ENCODE measurements at regions not wholly inside any gene's neighbourhood (a gene's known extent, or its start where the extent isn't known, plus 50 kb on each side); places are given as distances from the start of the nearest gene placed in this dataset.
A peak's percentile ranks its signal among the peaks of the same experiment; 100 is the strongest.

GRCh38 chr2:58984731-58985130 lies 743.6 kb upstream of the FANCL start:
- DNase-seq (ENCODE audit: low read depth, low spot score), result no peak
- TF ChIP-seq YY1 (IDR thresholded peaks at IDR 0.05; ENCODE audit: insufficient read depth, insufficient read length) (no peak), ZNF274 (IDR thresholded peaks at IDR 0.05; ENCODE audit: low read depth, low read length) (no peak), SUZ12 (IDR thresholded peaks at IDR 0.05; ENCODE audit: extremely low read depth, insufficient read depth, insufficient read length) (no peak)

GRCh38 chr2:58983111-58983510 lies 742.0 kb upstream of the FANCL start:
- Histone ChIP-seq H3K4me1 (ENCODE audit: insufficient read depth, insufficient read length) (no peaks in the 10 kb centered on the region), H3K9me3 (ENCODE audit: insufficient read depth, low read length) (no peaks in the 10 kb centered on the region), H3K27me3 (ENCODE audit: insufficient read depth, insufficient read length) (no peaks in the 10 kb centered on the region), H3K36me3 (ENCODE audit: insufficient read depth, insufficient read length, low read length) (no peaks in the 10 kb centered on the region), H3K9ac (ENCODE audit: insufficient read length, low read depth) (no peak overlapping the region), H3K4me3 (ENCODE audit: insufficient read length, low read depth) (no peak overlapping the region)
- TF ChIP-seq ZNF274 (IDR thresholded peaks at IDR 0.05; ENCODE audit: low read depth, low read length) (no peak), SUZ12 (IDR thresholded peaks at IDR 0.05; ENCODE audit: extremely low read depth, insufficient read depth, insufficient read length) (no peak), YY1 (IDR thresholded peaks at IDR 0.05; ENCODE audit: insufficient read depth, insufficient read length) (no peak)
- no peak for DNase-seq (ENCODE audit: low read depth, low spot score)

More at GRCh38 chr2:58984731-58985130, 743.6 kb upstream of the FANCL start:
- H3K9ac ChIP-seq (ENCODE audit: insufficient read length, low read depth), result no peak overlapping the region
- no peaks in the 10 kb centered on the region for H3K36me3 ChIP-seq (ENCODE audit: insufficient read depth, insufficient read length, low read length)
- no peaks in the 10 kb centered on the region for H3K9me3 ChIP-seq (ENCODE audit: insufficient read depth, low read length)
- H3K4me1 ChIP-seq (ENCODE audit: insufficient read depth, insufficient read length), result no peaks in the 10 kb centered on the region
- H3K27me3 ChIP-seq (ENCODE audit: insufficient read depth, insufficient read length), result no peaks in the 10 kb centered on the region
- H3K4me3 ChIP-seq (ENCODE audit: insufficient read length, low read depth), result no peak overlapping the region

GRCh38 chr2:58981237-58981636 lies 740.1 kb upstream of the FANCL start:
- Histone ChIP-seq H3K9me3 (ENCODE audit: insufficient read depth, low read length) (no peaks in the 10 kb centered on the region), H3K4me1 (ENCODE audit: insufficient read depth, insufficient read length) (no peaks in the 10 kb centered on the region), H3K9ac (ENCODE audit: insufficient read length, low read depth) (no peak overlapping the region), H3K4me3 (ENCODE audit: insufficient read length, low read depth) (no peak overlapping the region), H3K36me3 (ENCODE audit: insufficient read depth, insufficient read length, low read length) (no peaks in the 10 kb centered on the region), H3K27me3 (ENCODE audit: insufficient read depth, insufficient read length) (no peaks in the 10 kb centered on the region)
- DNase-seq (ENCODE audit: low read depth, low spot score), result no peak
- TF ChIP-seq ZNF274 (IDR thresholded peaks at IDR 0.05; ENCODE audit: low read depth, low read length) (no peak), YY1 (IDR thresholded peaks at IDR 0.05; ENCODE audit: insufficient read depth, insufficient read length) (no peak), SUZ12 (IDR thresholded peaks at IDR 0.05; ENCODE audit: extremely low read depth, insufficient read depth, insufficient read length) (no peak)

- H3K9me3 ChIP-seq (ENCODE audit: insufficient read depth, low read length), result no peaks in the 10 kb centered on the region
- no peak for DNase-seq (ENCODE audit: low read depth, low spot score)
- no peaks in the 10 kb centered on the region for H3K36me3 ChIP-seq (ENCODE audit: insufficient read depth, insufficient read length, low read length)
- H3K4me3 ChIP-seq (ENCODE audit: insufficient read length, low read depth), result no peak overlapping the region
- TF ChIP-seq SUZ12 (IDR thresholded peaks at IDR 0.05; ENCODE audit: extremely low read depth, insufficient read depth, insufficient read length) (no peak), YY1 (IDR thresholded peaks at IDR 0.05; ENCODE audit: insufficient read depth, insufficient read length) (no peak), ZNF274 (IDR thresholded peaks at IDR 0.05; ENCODE audit: low read depth, low read length) (no peak)
- H3K9ac ChIP-seq (ENCODE audit: insufficient read length, low read depth), result no peak overlapping the region
- H3K4me1 ChIP-seq (ENCODE audit: insufficient read depth, insufficient read length), result no peaks in the 10 kb centered on the region
- no peaks in the 10 kb centered on the region for H3K27me3 ChIP-seq (ENCODE audit: insufficient read depth, insufficient read length)
Observed at GRCh38 chr2:58976375-58977071, 735.4 kb upstream of the FANCL start.

- Histone ChIP-seq H3K9me3 (ENCODE audit: insufficient read depth, low read length) (no peaks in the 10 kb centered on the region), H3K36me3 (ENCODE audit: insufficient read depth, insufficient read length, low read length) (no peaks in the 10 kb centered on the region), H3K9ac (ENCODE audit: insufficient read length, low read depth) (no peak overlapping the region), H3K27me3 (ENCODE audit: insufficient read depth, insufficient read length) (no peaks in the 10 kb centered on the region), H3K4me1 (ENCODE audit: insufficient read depth, insufficient read length) (no peaks in the 10 kb centered on the region), H3K4me3 (ENCODE audit: insufficient read length, low read depth) (no peak overlapping the region)
- TF ChIP-seq YY1 (IDR thresholded peaks at IDR 0.05; ENCODE audit: insufficient read depth, insufficient read length) (no peak), SUZ12 (IDR thresholded peaks at IDR 0.05; ENCODE audit: extremely low read depth, insufficient read depth, insufficient read length) (no peak), ZNF274 (IDR thresholded peaks at IDR 0.05; ENCODE audit: low read depth, low read length) (no peak)
- DNase-seq (ENCODE audit: low read depth, low spot score), result no peak
Observed at GRCh38 chr2:58974881-58975280, 733.8 kb upstream of the FANCL start.

GRCh38 chr2:58974426-58974825 lies 733.3 kb upstream of the FANCL start:
- no peak for DNase-seq (ENCODE audit: low read depth, low spot score)
- Histone ChIP-seq H3K9ac (ENCODE audit: insufficient read length, low read depth) (no peak overlapping the region), H3K9me3 (ENCODE audit: insufficient read depth, low read length) (no peaks in the 10 kb centered on the region), H3K4me1 (ENCODE audit: insufficient read depth, insufficient read length) (no peaks in the 10 kb centered on the region), H3K27me3 (ENCODE audit: insufficient read depth, insufficient read length) (no peaks in the 10 kb centered on the region), H3K4me3 (ENCODE audit: insufficient read length, low read depth) (no peak overlapping the region), H3K36me3 (ENCODE audit: insufficient read depth, insufficient read length, low read length) (no peaks in the 10 kb centered on the region)
- TF ChIP-seq YY1 (IDR thresholded peaks at IDR 0.05; ENCODE audit: insufficient read depth, insufficient read length), result no peak
- TF ChIP-seq ZNF274 (IDR thresholded peaks at IDR 0.05; ENCODE audit: low read depth, low read length), result no peak
- TF ChIP-seq SUZ12 (IDR thresholded peaks at IDR 0.05; ENCODE audit: extremely low read depth, insufficient read depth, insufficient read length), result no peak

GRCh38 chr2:58973811-58974281 lies 732.7 kb upstream of the FANCL start:
- peak; percentile 46 for DNase-seq (ENCODE audit: low read depth, low spot score)
- H3K4me3 ChIP-seq (ENCODE audit: insufficient read length, low read depth), result no peak overlapping the region
- H3K4me1 ChIP-seq (ENCODE audit: insufficient read depth, insufficient read length), result no peaks in the 10 kb centered on the region
- H3K36me3 ChIP-seq (ENCODE audit: insufficient read depth, insufficient read length, low read length), result no peaks in the 10 kb centered on the region
- no peaks in the 10 kb centered on the region for H3K9me3 ChIP-seq (ENCODE audit: insufficient read depth, low read length)
- TF ChIP-seq SUZ12 (IDR thresholded peaks at IDR 0.05; ENCODE audit: extremely low read depth, insufficient read depth, insufficient read length), result no peak
- TF ChIP-seq YY1 (IDR thresholded peaks at IDR 0.05; ENCODE audit: insufficient read depth, insufficient read length), result no peak
- TF ChIP-seq ZNF274 (IDR thresholded peaks at IDR 0.05; ENCODE audit: low read depth, low read length), result no peak
- H3K27me3 ChIP-seq (ENCODE audit: insufficient read depth, insufficient read length), result no peaks in the 10 kb centered on the region
- no peak overlapping the region for H3K9ac ChIP-seq (ENCODE audit: insufficient read length, low read depth)
